Subcutaneous abdominal adipose tissue (tissue), 5 donors: ENCODE measurements at regions not wholly inside any gene's neighbourhood (a gene's known extent, or its start where the extent isn't known, plus 50 kb on each side); places are given as distances from the start of the nearest gene placed in this dataset.

Experiments used
- H3K27ac ChIP-seq: one replicate; pipeline ENCODE4 v1.7.0; 2013; ENCODE audit warnings: low read depth, mild to moderate bottlenecking, inconsistent platforms, low read length, moderate library complexity
- H3K27me3 ChIP-seq, 5 donors: one replicate each; pipeline ENCODE4 v1.7.0; 2013; ENCODE audit warnings: low read length in 5 of 5, inconsistent platforms in 1 of 5; ENCODE audit not compliant: control insufficient read depth in 5 of 5, insufficient read depth in 4 of 5
- H3K36me3 ChIP-seq, 5 donors: one replicate each; pipeline ENCODE4 v1.7.0; 2013; ENCODE audit warnings: low read length in 5 of 5; ENCODE audit not compliant: control insufficient read depth in 5 of 5, insufficient read depth in 5 of 5
- H3K4me1 ChIP-seq, 5 donors: one replicate each; pipeline ENCODE4 v1.7.0; 2013; ENCODE audit warnings: low read length in 5 of 5, mild to moderate bottlenecking in 3 of 5, moderate library complexity in 1 of 5; ENCODE audit not compliant: control insufficient read depth in 5 of 5, insufficient read depth in 5 of 5
- H3K4me3 ChIP-seq, 5 donors: one replicate each; pipeline ENCODE4 v1.7.0; 2013; ENCODE audit warnings: low read length in 5 of 5, low read depth in 1 of 5
- H3K9ac ChIP-seq, 5 donors: one replicate each; pipeline ENCODE4 v1.7.0; 2013; ENCODE audit warnings: low read length in 5 of 5, mild to moderate bottlenecking in 4 of 5, moderate library complexity in 3 of 5
- H3K9me3 ChIP-seq, 5 donors: one replicate each; pipeline ENCODE4 v1.7.0; 2013; ENCODE audit warnings: low read length in 5 of 5; ENCODE audit not compliant: control insufficient read depth in 5 of 5
- donor health status: healthy.
- donor health status: healthy.
- donor health status: healthy.
- donor health status: healthy.
- donor health status: healthy.

- Histone ChIP-seq H3K4me3 (no peak overlapping the region), H3K27ac (peak overlapping the region; percentile 7), H3K27me3 (no peaks in the 10 kb centered on the region), H3K9me3 (no peaks in the 10 kb centered on the region), H3K36me3 (no peaks in the 10 kb centered on the region), H3K4me1 (peaks cover 8 to 33% (median 25%) of the 10 kb centered on the region in 5 donors), H3K9ac (peak overlapping the region in 1 of 5 donors; percentile 14)
Observed at GRCh38 chr1:229068270-229068987, 202.5 kb upstream of the RAB4A start.

GRCh38 chr1:229069176-229069575 is 201.7 kb upstream of the RAB4A start:
- H3K9me3 ChIP-seq = no peaks in the 10 kb centered on the region
- no peak overlapping the region for H3K27ac ChIP-seq
- H3K27me3 ChIP-seq = no peaks in the 10 kb centered on the region
- no peak overlapping the region for H3K9ac ChIP-seq
- H3K4me3 ChIP-seq = no peak overlapping the region
- H3K36me3 ChIP-seq = no peaks in the 10 kb centered on the region
- peaks cover 8 to 33% (median 25%) of the 10 kb centered on the region in 5 donors for H3K4me1 ChIP-seq

- Histone ChIP-seq H3K4me1 (peaks cover 8 to 33% (median 22%) of the 10 kb centered on the region in 5 donors), H3K27me3 (no peaks in the 10 kb centered on the region), H3K36me3 (no peaks in the 10 kb centered on the region), H3K9me3 (no peaks in the 10 kb centered on the region), H3K9ac (no peak overlapping the region), H3K4me3 (no peak overlapping the region), H3K27ac (no peak overlapping the region)
Observed at GRCh38 chr1:229070168-229070567, 200.7 kb upstream of the RAB4A start.

- H3K4me1 ChIP-seq = peaks cover 3 to 20% (median 13%) of the 10 kb centered on the region in 5 donors
- H3K4me3 ChIP-seq = no peak overlapping the region
- H3K36me3 ChIP-seq = no peaks in the 10 kb centered on the region
- H3K9ac ChIP-seq = no peak overlapping the region
- no peaks in the 10 kb centered on the region for H3K27me3 ChIP-seq
- H3K9me3 ChIP-seq = no peaks in the 10 kb centered on the region
- no peak overlapping the region for H3K27ac ChIP-seq
Observed at GRCh38 chr1:229073251-229073650, 197.7 kb upstream of the RAB4A start.

GRCh38 chr1:229075217-229075616 is 195.7 kb upstream of the RAB4A start:
- Histone ChIP-seq H3K4me1 (peaks cover 2 to 12% (median 8%) of the 10 kb centered on the region in 5 donors), H3K36me3 (no peaks in the 10 kb centered on the region), H3K4me3 (no peak overlapping the region), H3K27me3 (no peaks in the 10 kb centered on the region), H3K27ac (no peak overlapping the region), H3K9me3 (peaks cover 0 to 3% (median 0%) of the 10 kb centered on the region in 5 donors), H3K9ac (no peak overlapping the region)

GRCh38 chr1:229075716-229076115 is 195.2 kb upstream of the RAB4A start:
- H3K27ac ChIP-seq = no peak overlapping the region
- peaks cover 0 to 4% (median 0%) of the 10 kb centered on the region in 5 donors for H3K9me3 ChIP-seq
- no peaks in the 10 kb centered on the region for H3K36me3 ChIP-seq

GRCh38 chr1:229076195-229076594 is 194.7 kb upstream of the RAB4A start:
- Histone ChIP-seq H3K9ac (no peak overlapping the region), H3K9me3 (peaks cover 0 to 4% (median 0%) of the 10 kb centered on the region in 5 donors), H3K36me3 (no peaks in the 10 kb centered on the region), H3K27me3 (no peaks in the 10 kb centered on the region), H3K27ac (no peak overlapping the region), H3K4me3 (no peak overlapping the region), H3K4me1 (peaks cover 2 to 10% (median 7%) of the 10 kb centered on the region in 5 donors)

More at GRCh38 chr1:229075716-229076115, 195.2 kb upstream of the RAB4A start:
- H3K27me3 ChIP-seq = no peaks in the 10 kb centered on the region
- H3K9ac ChIP-seq = no peak overlapping the region
- H3K4me3 ChIP-seq = no peak overlapping the region
- peaks cover 2 to 10% (median 8%) of the 10 kb centered on the region in 5 donors for H3K4me1 ChIP-seq

GRCh38 chr1:229079016-229079595 is 191.8 kb upstream of the RAB4A start:
- H3K9me3 ChIP-seq = peaks cover 8 to 19% (median 13%) of the 10 kb centered on the region in 5 donors
- H3K36me3 ChIP-seq = no peaks in the 10 kb centered on the region
- peaks cover 0 to 7% (median 0%) of the 10 kb centered on the region in 5 donors for H3K4me1 ChIP-seq
- no peaks in the 10 kb centered on the region for H3K27me3 ChIP-seq
- no peak overlapping the region for H3K27ac ChIP-seq
- H3K4me3 ChIP-seq = no peak overlapping the region
- no peak overlapping the region for H3K9ac ChIP-seq

- no peaks in the 10 kb centered on the region for H3K27me3 ChIP-seq
- H3K9me3 ChIP-seq = peaks cover 8 to 19% (median 13%) of the 10 kb centered on the region in 5 donors
- no peak overlapping the region for H3K4me3 ChIP-seq
- no peak overlapping the region for H3K9ac ChIP-seq
- no peak overlapping the region for H3K27ac ChIP-seq
- H3K4me1 ChIP-seq = peaks cover 0 to 5% (median 0%) of the 10 kb centered on the region in 5 donors
- no peaks in the 10 kb centered on the region for H3K36me3 ChIP-seq
Observed at GRCh38 chr1:229080361-229080760, 190.6 kb upstream of the RAB4A start.

- Histone ChIP-seq H3K9ac (no peak overlapping the region), H3K4me3 (no peak overlapping the region), H3K9me3 (peaks cover 8 to 19% (median 13%) of the 10 kb centered on the region in 5 donors), H3K27me3 (no peaks in the 10 kb centered on the region), H3K36me3 (no peaks in the 10 kb centered on the region), H3K27ac (no peak overlapping the region), H3K4me1 (peaks cover 0 to 6% (median 5%) of the 10 kb centered on the region in 5 donors)
Observed at GRCh38 chr1:229085291-229085690, 185.6 kb upstream of the RAB4A start.
